WTC11 (cell line): ENCODE measurements at regions not wholly inside any gene's neighbourhood (a gene's known extent, or its start where the extent isn't known, plus 50 kb on each side); places are given as distances from the start of the nearest gene placed in this dataset.

Experiments used
- AFF4 ChIP-seq: sonication (generic); formaldehyde crosslinking; IDR thresholded peaks from 2 replicates; pipeline ENCODE4 v1.8.1; 2023; ENCODE audit warnings: mild to moderate bottlenecking, missing genetic modification reagents, borderline replicate concordance
- ATF6 ChIP-seq: sonication (generic); formaldehyde crosslinking; IDR thresholded peaks from 2 replicates; pipeline ENCODE4 v1.8.1; 2023; ENCODE audit warnings: mild to moderate bottlenecking, missing genetic modification reagents
- CREB1 ChIP-seq: sonication (generic); formaldehyde crosslinking; IDR thresholded peaks from 2 replicates; pipeline ENCODE4 v1.8.0; 2023; ENCODE audit warnings: mild to moderate bottlenecking, missing genetic modification reagents
- CTCF ChIP-seq: fragments of 200-600 bp; IDR thresholded peaks from 2 replicates; pipeline ENCODE4 v1.8.0; 2022; ENCODE audit warnings: antibody characterized with exemption
- ETV6 ChIP-seq: sonication (generic); formaldehyde crosslinking; IDR thresholded peaks from 2 replicates; pipeline ENCODE4 v1.8.1; 2022; ENCODE audit warnings: mild to moderate bottlenecking, missing genetic modification reagents
- FOXP1 ChIP-seq: sonication (generic); formaldehyde crosslinking; IDR thresholded peaks from 2 replicates; pipeline ENCODE4 v1.8.0; 2022; ENCODE audit warnings: missing genetic modification reagents, mild to moderate bottlenecking, moderate library complexity, borderline replicate concordance
- IRF1 ChIP-seq: sonication (generic); formaldehyde crosslinking; IDR thresholded peaks from 2 replicates; pipeline ENCODE4 v1.8.0; 2023; ENCODE audit warnings: missing genetic modification reagents
- MAX ChIP-seq: sonication (generic); formaldehyde crosslinking; IDR thresholded peaks from 2 replicates; pipeline ENCODE4 v1.8.0; 2022; ENCODE audit warnings: mild to moderate bottlenecking, missing genetic modification reagents
- PRDM15 ChIP-seq: sonication (generic); formaldehyde crosslinking; IDR thresholded peaks from 2 replicates; pipeline ENCODE4 v1.8.0; 2022; ENCODE audit warnings: missing genetic modification reagents
- ZBTB43 ChIP-seq: sonication (generic); formaldehyde crosslinking; IDR thresholded peaks from 2 replicates; pipeline ENCODE4 v1.8.1; 2023; ENCODE audit warnings: mild to moderate bottlenecking, missing genetic modification reagents

GRCh38 chr12:115761784-115762183 is 515.7 kb downstream of the MED13L start:
- TF ChIP-seq CTCF (no peak), CREB1 (CRISPR knock-in tag) (no peak), ATF6 (CRISPR knock-in tag) (no peak), ZBTB43 (CRISPR knock-in tag) (no peak), PRDM15 (CRISPR knock-in tag) (no peak), AFF4 (CRISPR knock-in tag) (no peak), ETV6 (CRISPR knock-in tag) (no peak), MAX (CRISPR knock-in tag) (no peak), IRF1 (no peak), FOXP1 (CRISPR knock-in tag) (no peak)
